H1 (cell line): ENCODE measurements at regions not wholly inside any gene's neighbourhood (a gene's known extent, or its start where the extent isn't known, plus 50 kb on each side); places are given as distances from the start of the nearest gene placed in this dataset.

Experiments
- CTBP2 ChIP-seq: IDR thresholded peaks from 2 replicates; pipeline ENCODE4 v1.7.0; 2011; ENCODE audit warnings: borderline replicate concordance, mild to moderate bottlenecking, moderate library complexity, mixed read lengths, low read length; ENCODE audit not compliant: insufficient read depth, insufficient read length
- GTF2F1 ChIP-seq: IDR thresholded peaks from 2 replicates; pipeline ENCODE4 v1.6.1; 2012; ENCODE audit warnings: low read depth, low read length, improper control_type of control experiment, borderline replicate concordance
- MAFK ChIP-seq: IDR thresholded peaks from 2 replicates; pipeline ENCODE4 v1.6.1; 2012; ENCODE audit warnings: low read depth, mild to moderate bottlenecking, improper control_type of control experiment, low read length
- POU5F1 ChIP-seq: IDR thresholded peaks from 2 replicates; pipeline ENCODE4 v1.6.1; 2011; ENCODE audit warnings: low read depth, mild to moderate bottlenecking, low read length, moderate library complexity
- SP2 ChIP-seq: IDR thresholded peaks from 2 replicates; pipeline ENCODE4 v1.6.1; 2012; ENCODE audit warnings: mild to moderate bottlenecking, low read length, inconsistent platforms

DNA sequence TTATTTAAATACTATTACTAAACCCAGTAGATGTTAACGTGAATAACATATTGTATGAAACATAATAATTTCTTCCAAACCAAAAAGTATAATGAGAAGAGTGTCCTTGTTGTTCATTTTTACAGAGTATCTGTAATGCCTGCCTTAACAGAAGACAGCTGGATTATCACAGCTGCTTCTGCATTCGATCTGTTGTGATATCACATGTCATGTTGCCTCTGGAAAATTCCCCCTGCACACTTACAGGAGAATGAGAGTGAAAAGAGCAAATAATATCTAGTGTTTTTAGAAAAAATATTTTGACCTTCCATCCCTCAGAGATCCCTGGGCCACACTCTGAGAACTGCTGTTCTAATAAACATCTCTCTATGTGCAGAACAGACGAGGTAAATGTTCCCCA is 240.1 kb upstream of the NOCT start (continued):
- TF ChIP-seq POU5F1 (no peak), SP2 (no peak), CTBP2 (no peak), GTF2F1 (no peak), MAFK (no peak)
